Endodermal cell (in vitro differentiated cells): ENCODE measurements at regions not wholly inside any gene's neighbourhood (a gene's known extent, or its start where the extent isn't known, plus 50 kb on each side); places are given as distances from the start of the nearest gene placed in this dataset.

Source experiments
- DNase-seq: peaks from one replicate; pipeline ENCODE4 v3.0.0-alpha.2; 2017
- H3K27ac ChIP-seq: 2 replicates; pipeline ENCODE4 v1.5.1; 2013; ENCODE audit warnings: mild to moderate bottlenecking, low read depth, low read length, moderate library complexity
- H3K27me3 ChIP-seq: 2 replicates; pipeline ENCODE4 v1.6.1; 2013; ENCODE audit warnings: mild to moderate bottlenecking, low read length, moderate library complexity; ENCODE audit not compliant: insufficient read depth, control insufficient read depth, poor library complexity, severe bottlenecking
- H3K36me3 ChIP-seq: 2 replicates; pipeline ENCODE4 v1.7.0; 2013; ENCODE audit warnings: mild to moderate bottlenecking, low read length, moderate library complexity; ENCODE audit not compliant: control insufficient read depth, insufficient read depth
- H3K4me1 ChIP-seq: one replicate; pipeline ENCODE4 v1.7.0; 2013; ENCODE audit warnings: low read length; ENCODE audit not compliant: control insufficient read depth, insufficient read depth
- H3K4me3 ChIP-seq: 2 replicates; pipeline ENCODE4 v1.5.1; 2013; ENCODE audit warnings: mild to moderate bottlenecking, low read length, moderate library complexity
- H3K9ac ChIP-seq: 2 replicates; pipeline ENCODE4 v1.6.1; 2013; ENCODE audit warnings: mild to moderate bottlenecking, low read length, moderate library complexity; ENCODE audit not compliant: poor library complexity, severe bottlenecking; ENCODE audit errors: extremely low read depth
- H3K9me3 ChIP-seq: 2 replicates; pipeline ENCODE4 v1.6.1; 2013; ENCODE audit warnings: mild to moderate bottlenecking, low read length, moderate library complexity; ENCODE audit not compliant: control insufficient read depth
- H3K27ac Mint-ChIP-seq: 2 replicates; pipeline ENCODE4 v1.8.0; 2020; ENCODE audit warnings: mixed read lengths
- H3K27me3 Mint-ChIP-seq: 2 replicates; pipeline ENCODE4 v1.8.0; 2021; ENCODE audit warnings: mild to moderate bottlenecking, mixed read lengths; ENCODE audit not compliant: insufficient read depth
- H3K36me3 Mint-ChIP-seq: 2 replicates; pipeline ENCODE4 v1.8.0; 2020; ENCODE audit warnings: low read depth, mixed read lengths
- H3K4me1 Mint-ChIP-seq: 2 replicates; pipeline ENCODE4 v1.8.0; 2020; ENCODE audit warnings: mixed read lengths
- H3K4me3 Mint-ChIP-seq: 2 replicates; pipeline ENCODE4 v1.8.0; 2020; ENCODE audit warnings: mild to moderate bottlenecking, moderate library complexity, mixed read lengths
- H3K9me3 Mint-ChIP-seq: 2 replicates; pipeline ENCODE4 v1.8.0; 2020; ENCODE audit warnings: mild to moderate bottlenecking, mixed read lengths
- whole genome bisulfite sequencing, 2 experiments: methylation state at CpG; one replicate each; pipeline versions ENCODE4 v1.1.5 to v1.1.7; 2013; ENCODE audit warnings: missing lambda C conversion rate in 2 of 2, mixed read lengths in 1 of 2; ENCODE audit not compliant: insufficient coverage in 1 of 2, insufficient read length in 1 of 2; 5-methylcytosine and 5-hydroxymethylcytosine counted together
- TF ChIP-seq, protein P1 (sequence below): fragments of 200-600 bp; sonication (generic); conservative IDR thresholded peaks from 2 replicates; pipeline ENCODE4 v1.5.0; 2021; ENCODE audit warnings: antibody characterized with exemption, mild to moderate bottlenecking

DNA sequence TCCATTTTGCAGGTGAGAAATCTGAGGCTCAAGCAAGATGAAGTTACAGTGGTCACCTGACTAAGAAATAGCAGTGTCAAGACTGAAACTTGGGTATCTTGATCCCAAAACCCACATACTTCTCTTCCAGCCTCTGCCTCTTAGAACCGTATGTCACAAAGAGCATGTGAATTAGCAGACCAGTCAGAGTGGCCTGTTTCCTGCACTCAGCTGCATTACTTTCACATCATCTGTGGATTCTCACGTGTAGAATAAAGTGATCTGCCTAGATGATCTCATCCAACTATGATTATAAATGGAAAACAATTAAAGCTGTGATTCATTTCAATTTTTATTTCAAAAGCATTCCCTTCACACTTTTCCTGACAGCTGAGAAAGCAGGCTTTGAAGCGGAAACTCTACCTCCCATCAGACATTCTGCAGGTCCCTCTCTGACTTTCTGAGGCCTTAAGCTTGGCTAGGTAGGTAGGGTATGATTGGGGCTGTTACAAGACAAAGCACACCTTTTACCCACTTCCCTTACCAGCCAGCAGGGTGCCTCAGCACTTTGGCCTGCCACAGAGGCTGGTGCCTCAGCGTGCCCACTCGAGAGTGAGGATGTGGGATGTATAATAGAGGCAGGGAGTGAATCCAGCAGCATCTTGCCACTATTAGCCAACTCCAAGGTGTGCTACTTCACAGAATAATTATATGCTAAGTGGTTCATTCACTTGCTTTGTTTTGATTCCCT, 70.2 kb upstream of the PDE1C start:
- Mint-ChIP-seq H3K36me3 (no peaks in the 10 kb centered on the region), H3K27me3 (peaks cover 33% of the 10 kb centered on the region), H3K4me3 (no peak overlapping the region), H3K9me3 (no peaks in the 10 kb centered on the region), H3K4me1 (no peaks in the 10 kb centered on the region), H3K27ac (no peak overlapping the region)
- Histone ChIP-seq H3K36me3 (no peaks in the 10 kb centered on the region), H3K4me3 (no peak overlapping the region), H3K9me3 (no peaks in the 10 kb centered on the region), H3K27ac (no peak overlapping the region), H3K4me1 (no peaks in the 10 kb centered on the region), H3K9ac (no peak overlapping the region), H3K27me3 (peaks cover 12% of the 10 kb centered on the region)
- TF ChIP-seq, protein P1, sequence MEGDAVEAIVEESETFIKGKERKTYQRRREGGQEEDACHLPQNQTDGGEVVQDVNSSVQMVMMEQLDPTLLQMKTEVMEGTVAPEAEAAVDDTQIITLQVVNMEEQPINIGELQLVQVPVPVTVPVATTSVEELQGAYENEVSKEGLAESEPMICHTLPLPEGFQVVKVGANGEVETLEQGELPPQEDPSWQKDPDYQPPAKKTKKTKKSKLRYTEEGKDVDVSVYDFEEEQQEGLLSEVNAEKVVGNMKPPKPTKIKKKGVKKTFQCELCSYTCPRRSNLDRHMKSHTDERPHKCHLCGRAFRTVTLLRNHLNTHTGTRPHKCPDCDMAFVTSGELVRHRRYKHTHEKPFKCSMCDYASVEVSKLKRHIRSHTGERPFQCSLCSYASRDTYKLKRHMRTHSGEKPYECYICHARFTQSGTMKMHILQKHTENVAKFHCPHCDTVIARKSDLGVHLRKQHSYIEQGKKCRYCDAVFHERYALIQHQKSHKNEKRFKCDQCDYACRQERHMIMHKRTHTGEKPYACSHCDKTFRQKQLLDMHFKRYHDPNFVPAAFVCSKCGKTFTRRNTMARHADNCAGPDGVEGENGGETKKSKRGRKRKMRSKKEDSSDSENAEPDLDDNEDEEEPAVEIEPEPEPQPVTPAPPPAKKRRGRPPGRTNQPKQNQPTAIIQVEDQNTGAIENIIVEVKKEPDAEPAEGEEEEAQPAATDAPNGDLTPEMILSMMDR = peak; percentile 51
- WGBS, 2 experiments = 94% methylated on average over 2 to 5 of the region's 5 CpGs
- no peak for DNase-seq

- no peak overlapping the region for H3K4me3 Mint-ChIP-seq
- H3K9me3 Mint-ChIP-seq = peaks cover 17% of the 10 kb centered on the region
- H3K4me1 ChIP-seq = no peaks in the 10 kb centered on the region
- WGBS, 2 experiments = 93 to 95% methylated on average over 2 of the region's 2 CpGs
- H3K9me3 ChIP-seq = peaks cover 18% of the 10 kb centered on the region
- TF ChIP-seq, protein P1 = no peak
- H3K27me3 ChIP-seq = no peaks in the 10 kb centered on the region
- H3K27ac Mint-ChIP-seq = no peak overlapping the region
- H3K36me3 ChIP-seq = no peaks in the 10 kb centered on the region
- H3K4me3 ChIP-seq = no peak overlapping the region
- H3K9ac ChIP-seq = no peak overlapping the region
- peaks cover under 1% of the 10 kb centered on the region for H3K4me1 Mint-ChIP-seq
- peaks cover 26% of the 10 kb centered on the region for H3K27me3 Mint-ChIP-seq
- no peaks in the 10 kb centered on the region for H3K36me3 Mint-ChIP-seq
- H3K27ac ChIP-seq = no peak overlapping the region
- DNase-seq = no peak
These were observed 66.9 kb upstream of the PDE1C start for GRCh38 chr7:32137059-32137458.

- H3K27me3 ChIP-seq = no peaks in the 10 kb centered on the region
- H3K36me3 ChIP-seq = no peaks in the 10 kb centered on the region
- H3K9me3 ChIP-seq = peaks cover 18% of the 10 kb centered on the region
- no peak overlapping the region for H3K9ac ChIP-seq
- DNase-seq = no peak
- Mint-ChIP-seq H3K9me3 (peaks cover 17% of the 10 kb centered on the region), H3K4me1 (peaks cover 6% of the 10 kb centered on the region), H3K36me3 (no peaks in the 10 kb centered on the region), H3K27me3 (peaks cover 18% of the 10 kb centered on the region), H3K4me3 (no peak overlapping the region), H3K27ac (no peak overlapping the region)
- H3K4me1 ChIP-seq = no peaks in the 10 kb centered on the region
- no peak overlapping the region for H3K4me3 ChIP-seq
- TF ChIP-seq, protein P1 = no peak
- no peak overlapping the region for H3K27ac ChIP-seq
- 61 to 78% methylated on average over 1 of the region's 1 CpG for WGBS, 2 experiments
These were observed 60.9 kb upstream of the PDE1C start for GRCh38 chr7:32131091-32131490.
